Body of pancreas (tissue), 4 donors: ENCODE measurements at regions not wholly inside any gene's neighbourhood (a gene's known extent, or its start where the extent isn't known, plus 50 kb on each side); places are given as distances from the start of the nearest gene placed in this dataset.

ENCODE experiments used
- CTCF ChIP-seq, 7 experiments: fragments of 450-650 bp in 4 of 7; fragments of 200-600 bp in 3 of 7; sonication (generic) in 3 of 7; IDR thresholded peaks; one replicate each; pipeline ENCODE4 v1.5.1; 2016 to 2019; ENCODE audit warnings: antibody characterized with exemption in 7 of 7
- POLR2A ChIP-seq, 3 donors: fragments of 450-650 bp; IDR thresholded peaks; one replicate each; pipeline ENCODE4 v1.6.1; 2016; ENCODE audit warnings: antibody characterized with exemption in 3 of 3, mild to moderate bottlenecking in 2 of 3

DNA sequence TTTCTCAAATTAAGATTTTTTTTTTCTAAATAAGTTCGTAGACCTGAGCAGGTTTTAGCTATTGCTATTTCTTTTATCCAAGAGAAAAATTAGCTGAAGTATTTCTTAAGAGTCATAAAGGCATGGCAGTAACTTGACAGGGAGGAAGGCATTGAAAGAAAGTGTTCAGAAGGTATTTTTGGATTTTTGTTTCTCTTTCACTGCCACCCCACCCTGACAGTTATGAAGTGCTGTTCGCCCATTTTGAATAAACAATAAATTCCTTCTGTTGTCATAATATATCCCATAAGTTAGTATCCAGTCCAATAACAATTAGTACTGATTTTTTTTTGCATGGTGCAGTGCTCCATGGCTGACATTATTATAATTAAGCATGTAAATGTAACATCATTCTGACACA is 363.0 kb downstream of the NR2F2 start:
- TF ChIP-seq CTCF (IDR thresholded peaks at IDR 0.05) (no peak), POLR2A (IDR thresholded peaks at IDR 0.05) (no peak)
